C4-2B (cell line): ENCODE measurements at regions not wholly inside any gene's neighbourhood (a gene's known extent, or its start where the extent isn't known, plus 50 kb on each side); places are given as distances from the start of the nearest gene placed in this dataset.

ENCODE experiments used
- ZFX ChIP-seq: fragments of 450-650 bp; IDR thresholded peaks from 2 replicates; pipeline ENCODE4 v1.6.1; 2017
- TF ChIP-seq, protein P1 (sequence below): fragments of 450-650 bp; conservative IDR thresholded peaks from 2 replicates; pipeline ENCODE4 v1.5.1; 2017; ENCODE audit warnings: mild to moderate bottlenecking

DNA sequence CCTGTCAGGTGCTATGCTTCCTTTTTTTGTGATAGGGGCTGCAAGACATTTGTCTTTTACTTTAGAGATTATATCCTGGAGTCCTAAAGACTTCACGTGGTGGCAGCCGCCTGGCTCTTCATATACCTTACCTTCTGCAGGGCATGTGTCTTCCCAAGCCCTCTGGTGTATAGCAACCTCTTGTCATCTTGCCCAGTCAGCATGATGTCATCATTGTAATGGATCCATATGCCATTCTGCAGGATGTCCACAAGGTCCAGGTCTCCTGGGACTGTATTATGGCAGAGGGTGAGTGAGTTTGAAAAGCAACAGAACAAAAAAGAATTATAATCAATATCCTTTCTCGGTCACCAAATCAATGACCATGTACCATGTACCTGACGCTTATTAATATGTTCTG lies 82.2 kb upstream of the SCOC start:
- TF ChIP-seq, protein P1, sequence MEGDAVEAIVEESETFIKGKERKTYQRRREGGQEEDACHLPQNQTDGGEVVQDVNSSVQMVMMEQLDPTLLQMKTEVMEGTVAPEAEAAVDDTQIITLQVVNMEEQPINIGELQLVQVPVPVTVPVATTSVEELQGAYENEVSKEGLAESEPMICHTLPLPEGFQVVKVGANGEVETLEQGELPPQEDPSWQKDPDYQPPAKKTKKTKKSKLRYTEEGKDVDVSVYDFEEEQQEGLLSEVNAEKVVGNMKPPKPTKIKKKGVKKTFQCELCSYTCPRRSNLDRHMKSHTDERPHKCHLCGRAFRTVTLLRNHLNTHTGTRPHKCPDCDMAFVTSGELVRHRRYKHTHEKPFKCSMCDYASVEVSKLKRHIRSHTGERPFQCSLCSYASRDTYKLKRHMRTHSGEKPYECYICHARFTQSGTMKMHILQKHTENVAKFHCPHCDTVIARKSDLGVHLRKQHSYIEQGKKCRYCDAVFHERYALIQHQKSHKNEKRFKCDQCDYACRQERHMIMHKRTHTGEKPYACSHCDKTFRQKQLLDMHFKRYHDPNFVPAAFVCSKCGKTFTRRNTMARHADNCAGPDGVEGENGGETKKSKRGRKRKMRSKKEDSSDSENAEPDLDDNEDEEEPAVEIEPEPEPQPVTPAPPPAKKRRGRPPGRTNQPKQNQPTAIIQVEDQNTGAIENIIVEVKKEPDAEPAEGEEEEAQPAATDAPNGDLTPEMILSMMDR: no peak
- TF ChIP-seq ZFX: no peak
